ENCODE measurements at regions not wholly inside any gene's neighbourhood (a gene's known extent, or its start where the extent isn't known, plus 50 kb on each side); places are given as distances from the start of the nearest gene placed in this dataset.

- TF ChIP-seq CTCF (conservative IDR thresholded peaks at IDR 0.05 in 1 of 2, IDR thresholded peaks at IDR 0.05 in 1 of 2; ENCODE audit: low read depth in 1 of 2, low read length in 2 of 2) (no peak), EZH2 (IDR thresholded peaks at IDR 0.05; ENCODE audit: low read length, missing control alignments) (no peak)
Measured at GRCh38 chr5:30051976-30052375, 1141.5 kb upstream of the CDH6 start.

All from fibroblast of lung (primary cell).